Keratinocyte (primary cell): ENCODE measurements at regions not wholly inside any gene's neighbourhood (a gene's known extent, or its start where the extent isn't known, plus 50 kb on each side); places are given as distances from the start of the nearest gene placed in this dataset.

Experiments
- DNase-seq: peaks from one replicate; pipeline ENCODE4 v3.0.0-alpha.2; 2011; ENCODE audit warnings: low read depth, missing footprints, low spot score
- FAIRE-seq: peaks from 2 replicates; lab custom pipeline; 2011; peaks lifted over from hg19 to GRCh38; lab: Jason Lieb, UNC
- H2AFZ ChIP-seq: 2 replicates; pipeline ENCODE4 v1.6.0; 2012; ENCODE audit warnings: low read length, control low read depth, inconsistent platforms; ENCODE audit not compliant: control insufficient read depth
- H3K27ac ChIP-seq: 2 replicates; pipeline ENCODE4 v1.5.1; 2011; ENCODE audit warnings: low read length; ENCODE audit not compliant: control insufficient read depth, insufficient read depth
- H3K27me3 ChIP-seq: 3 replicates; pipeline ENCODE4 v1.6.0; 2011; ENCODE audit warnings: low read length; ENCODE audit not compliant: control insufficient read depth, insufficient read depth; ENCODE audit errors: extremely low read depth
- H3K36me3 ChIP-seq, 2 experiments: 2 replicates in 1 of 2; 3 replicates in 1 of 2; pipeline ENCODE4 v1.5.1; 2011; ENCODE audit warnings: low read length in 2 of 2, mild to moderate bottlenecking in 1 of 2; ENCODE audit not compliant: control insufficient read depth in 2 of 2, insufficient read depth in 2 of 2; ENCODE audit errors: extremely low read depth in 1 of 2
- H3K4me1 ChIP-seq: 3 replicates; pipeline ENCODE4 v1.5.1; 2011; ENCODE audit warnings: low read length; ENCODE audit not compliant: control insufficient read depth, insufficient read depth; ENCODE audit errors: extremely low read depth
- H3K4me2 ChIP-seq: 3 replicates; pipeline ENCODE4 v1.6.0; 2011; ENCODE audit warnings: low read depth, low read length; ENCODE audit not compliant: control insufficient read depth, insufficient read depth; ENCODE audit errors: extremely low read depth
- H3K4me3 ChIP-seq, 3 experiments: fragments of 200-600 bp in 1 of 3; sonication (generic) in 1 of 3; 2 replicates in 2 of 3; 3 replicates in 1 of 3; pipeline ENCODE4 v1.5.1; 2011 to 2016; ENCODE audit warnings: low read length in 3 of 3, mild to moderate bottlenecking in 3 of 3, control low read depth in 2 of 3, inconsistent platforms in 1 of 3, low read depth in 1 of 3, mixed read lengths in 1 of 3, mixed run types in 1 of 3, moderate library complexity in 1 of 3; ENCODE audit not compliant: control insufficient read depth in 2 of 3, insufficient read depth in 2 of 3; ENCODE audit errors: extremely low read depth in 1 of 3
- H3K79me2 ChIP-seq: 2 replicates; pipeline ENCODE4 v1.6.0; 2012; ENCODE audit warnings: low read length; ENCODE audit not compliant: control insufficient read depth, insufficient read depth
- H3K9ac ChIP-seq: 3 replicates; pipeline ENCODE4 v1.6.0; 2011; ENCODE audit warnings: low read length; ENCODE audit not compliant: control insufficient read depth, insufficient read depth; ENCODE audit errors: extremely low read depth
- H3K9me1 ChIP-seq: 3 replicates; pipeline ENCODE4 v1.6.0; 2011; ENCODE audit warnings: low read length; ENCODE audit not compliant: control insufficient read depth, insufficient read depth; ENCODE audit errors: extremely low read depth
- H3K9me3 ChIP-seq: 2 replicates; pipeline ENCODE4 v1.5.1; 2012; ENCODE audit warnings: low read depth, low read length; ENCODE audit not compliant: control insufficient read depth
- H4K20me1 ChIP-seq: 3 replicates; pipeline ENCODE4 v1.6.0; 2011; ENCODE audit warnings: low read length; ENCODE audit not compliant: control insufficient read depth, insufficient read depth; ENCODE audit errors: extremely low read depth
- EZH2 ChIP-seq: IDR thresholded peaks from one replicate; pipeline ENCODE4 v1.6.1; 2012; ENCODE audit warnings: inconsistent platforms, mild to moderate bottlenecking, low read length, moderate library complexity
- dilution Hi-C: fragments of 300-500 bp; cut with MboI; formaldehyde crosslinking; loops from one replicate; pipeline ENCODE4 v1.7.0; 2020; ENCODE audit warnings: low sequenced_read_pairs; ENCODE audit not compliant: extremely low pct_ligation_motif_present
- TF ChIP-seq, protein P1 (sequence below), 3 experiments: IDR thresholded peaks in 1 of 3; conservative IDR thresholded peaks in 1 of 3; optimal IDR thresholded peaks in 1 of 3; 2 replicates in 2 of 3; 3 replicates in 1 of 3; pipeline versions ENCODE3 to v1.5.1; 2011; ENCODE audit warnings: low read length in 3 of 3, mild to moderate bottlenecking in 3 of 3, moderate library complexity in 2 of 3, control low read depth in 1 of 3, inconsistent platforms in 1 of 3; ENCODE audit not compliant: insufficient read depth in 2 of 3; ENCODE audit errors: extremely low read depth in 1 of 3

DNA sequence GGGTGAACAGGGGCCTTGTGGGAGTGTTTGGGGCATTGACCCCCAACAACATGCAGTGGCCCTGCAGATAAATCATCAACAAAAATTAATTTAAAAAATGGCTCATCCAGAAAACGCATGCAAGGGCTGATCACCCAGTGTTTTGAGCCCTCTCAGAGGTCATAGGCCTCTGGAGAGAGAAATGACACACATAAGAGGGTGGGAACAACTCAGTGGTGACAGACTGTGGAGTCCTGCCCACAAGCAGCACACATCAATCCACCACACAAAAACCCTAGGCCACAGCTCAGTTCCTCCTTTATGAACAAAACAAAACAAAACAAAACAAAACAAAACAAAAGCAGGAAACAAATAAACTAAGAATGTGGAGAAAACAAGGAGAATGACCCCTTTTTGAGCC is 351.7 kb upstream of the SPHKAP start:
- Histone ChIP-seq H3K9ac (no peak overlapping the region), H3K79me2 (no peaks in the 10 kb centered on the region), H3K4me3 (no peak overlapping the region), H3K4me1 (no peaks in the 10 kb centered on the region), H3K4me2 (no peak overlapping the region), H2AFZ (no peak overlapping the region), H4K20me1 (no peaks in the 10 kb centered on the region), H3K27ac (no peak overlapping the region), H3K27me3 (no peaks in the 10 kb centered on the region), H3K9me3 (peaks cover 2% of the 10 kb centered on the region), H3K36me3 (no peaks in the 10 kb centered on the region), H3K9me1 (no peaks in the 10 kb centered on the region)
- FAIRE-seq: no peak
- dilution Hi-C loops: no loop called here
- no peak for DNase-seq
- TF ChIP-seq, protein P1, sequence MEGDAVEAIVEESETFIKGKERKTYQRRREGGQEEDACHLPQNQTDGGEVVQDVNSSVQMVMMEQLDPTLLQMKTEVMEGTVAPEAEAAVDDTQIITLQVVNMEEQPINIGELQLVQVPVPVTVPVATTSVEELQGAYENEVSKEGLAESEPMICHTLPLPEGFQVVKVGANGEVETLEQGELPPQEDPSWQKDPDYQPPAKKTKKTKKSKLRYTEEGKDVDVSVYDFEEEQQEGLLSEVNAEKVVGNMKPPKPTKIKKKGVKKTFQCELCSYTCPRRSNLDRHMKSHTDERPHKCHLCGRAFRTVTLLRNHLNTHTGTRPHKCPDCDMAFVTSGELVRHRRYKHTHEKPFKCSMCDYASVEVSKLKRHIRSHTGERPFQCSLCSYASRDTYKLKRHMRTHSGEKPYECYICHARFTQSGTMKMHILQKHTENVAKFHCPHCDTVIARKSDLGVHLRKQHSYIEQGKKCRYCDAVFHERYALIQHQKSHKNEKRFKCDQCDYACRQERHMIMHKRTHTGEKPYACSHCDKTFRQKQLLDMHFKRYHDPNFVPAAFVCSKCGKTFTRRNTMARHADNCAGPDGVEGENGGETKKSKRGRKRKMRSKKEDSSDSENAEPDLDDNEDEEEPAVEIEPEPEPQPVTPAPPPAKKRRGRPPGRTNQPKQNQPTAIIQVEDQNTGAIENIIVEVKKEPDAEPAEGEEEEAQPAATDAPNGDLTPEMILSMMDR (optimal IDR thresholded peaks at IDR 0.05 in 1 of 3, IDR thresholded peaks at IDR 0.05 in 1 of 3, conservative IDR thresholded peaks at IDR 0.05 in 1 of 3; ENCODE audit: extremely low read depth in 1 of 3, insufficient read depth in 2 of 3, low read length in 3 of 3): no peak
- no peak for TF ChIP-seq EZH2

- H3K4me1 ChIP-seq: no peaks in the 10 kb centered on the region
- H3K4me2 ChIP-seq: no peak overlapping the region
- no peaks in the 10 kb centered on the region for H3K27me3 ChIP-seq
- H3K9ac ChIP-seq: no peak overlapping the region
- no peak overlapping the region for H2AFZ ChIP-seq
- no peaks in the 10 kb centered on the region for H3K36me3 ChIP-seq
- H4K20me1 ChIP-seq: no peaks in the 10 kb centered on the region
- no peaks in the 10 kb centered on the region for H3K9me1 ChIP-seq
- H3K79me2 ChIP-seq: no peaks in the 10 kb centered on the region
- TF ChIP-seq EZH2: no peak
- TF ChIP-seq, protein P1 (optimal IDR thresholded peaks at IDR 0.05 in 1 of 3, IDR thresholded peaks at IDR 0.05 in 1 of 3, conservative IDR thresholded peaks at IDR 0.05 in 1 of 3; ENCODE audit: extremely low read depth in 1 of 3, insufficient read depth in 2 of 3, low read length in 3 of 3): no peak
- no peak overlapping the region for H3K27ac ChIP-seq
- H3K9me3 ChIP-seq: peaks cover 2% of the 10 kb centered on the region
- H3K4me3 ChIP-seq: no peak overlapping the region
- no peak for DNase-seq
- FAIRE-seq: no peak
- dilution Hi-C loops: no loop called here
Observed at GRCh38 chr2:228532233-228532632, 350.7 kb upstream of the SPHKAP start.
